ENCODE measurements at regions not wholly inside any gene's neighbourhood (a gene's known extent, or its start where the extent isn't known, plus 50 kb on each side); places are given as distances from the start of the nearest gene placed in this dataset.
"Not testable (repeated sequence)": the region's sequence is repeated elsewhere in the genome, so short reads cannot be mapped to it uniquely, and the experiment has no call there.

DNA sequence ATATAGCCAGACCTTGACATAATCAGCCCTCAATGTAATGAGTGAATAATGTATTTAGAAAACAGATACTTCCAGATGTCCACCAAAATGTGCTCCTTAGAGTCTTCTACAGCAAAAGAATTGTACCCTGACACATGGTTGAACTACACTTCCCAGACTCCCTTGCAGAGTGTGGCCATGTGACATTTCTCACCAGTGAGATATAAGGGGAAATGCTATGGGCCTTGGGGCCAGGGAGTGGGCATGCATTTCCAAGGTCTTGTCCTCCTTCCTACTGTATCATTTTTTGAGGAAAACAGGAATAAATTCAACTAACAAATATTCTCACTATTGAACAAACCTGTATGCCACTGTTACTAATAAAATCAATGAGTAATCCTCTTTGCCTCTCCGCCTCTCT is 211.4 kb upstream of the SMLR1 start:
- Histone ChIP-seq H3K27me3 (ENCODE audit: control insufficient read depth in 4 of 4, insufficient read depth in 4 of 4, low read length in 3 of 4) (no peaks in the 10 kb centered on the region), H3K27ac (ENCODE audit: low read depth in 1 of 2, low read length in 2 of 2) (no peak overlapping the region), H3K4me1 (ENCODE audit: control insufficient read depth in 4 of 4, insufficient read depth in 4 of 4, low read length in 3 of 4) (no peaks in the 10 kb centered on the region), H3K36me3 (ENCODE audit: control insufficient read depth in 4 of 4, insufficient read depth in 3 of 4, low read depth in 1 of 4, low read length in 3 of 4) (no peaks in the 10 kb centered on the region), H3K9ac (ENCODE audit: low read depth in 1 of 2, low read length in 2 of 2) (no peak overlapping the region), H3K9me3 (ENCODE audit: control insufficient read depth in 4 of 4, low read length in 3 of 4) (no peaks in the 10 kb centered on the region), H3K4me3 (ENCODE audit: low read depth in 1 of 3, low read length in 3 of 3) (no peak overlapping the region)
- TF ChIP-seq TAF1 (conservative IDR thresholded peaks at IDR 0.05) (no peak), EGR1 (IDR thresholded peaks at IDR 0.05; ENCODE audit: low read depth in 2 of 2) (no peak), RAD21 (IDR thresholded peaks at IDR 0.05) (no peak), JUND (IDR thresholded peaks at IDR 0.05) (no peak), FOXA2 (IDR thresholded peaks at IDR 0.05) (no peak), YY1 (IDR thresholded peaks at IDR 0.05) (no peak)
- no peak for DNase-seq (ENCODE audit: low spot score)
- 98% methylated on average over 1 of the region's 1 CpG for WGBS

DNA sequence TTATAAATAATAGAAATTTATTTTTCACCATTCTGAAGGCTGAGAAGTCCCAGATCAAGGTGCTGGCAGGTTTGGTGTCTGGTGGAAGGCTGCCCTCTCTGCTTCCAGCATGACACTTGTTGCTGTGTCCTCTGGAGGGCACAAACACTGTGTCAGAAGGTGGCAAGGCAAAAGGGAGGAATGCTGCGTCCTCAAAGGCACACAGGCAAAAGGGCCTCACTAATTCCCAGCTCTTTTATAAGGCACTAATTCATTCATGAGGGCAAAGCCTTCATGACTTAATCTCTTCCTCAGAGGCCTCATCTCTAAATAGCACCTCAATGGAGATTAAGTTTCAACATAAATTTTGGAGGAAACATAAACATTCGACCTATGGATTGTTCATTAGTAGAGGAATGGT is 209.5 kb upstream of the SMLR1 start:
- no peak overlapping the region for H3K4me3 ChIP-seq (ENCODE audit: low read depth in 1 of 3, low read length in 3 of 3)
- no peaks in the 10 kb centered on the region for H3K4me1 ChIP-seq (ENCODE audit: control insufficient read depth in 4 of 4, insufficient read depth in 4 of 4, low read length in 3 of 4)
- no peak for TF ChIP-seq HNF4G (IDR thresholded peaks at IDR 0.05)
- TF ChIP-seq HNF4A (conservative IDR thresholded peaks at IDR 0.05) = no peak
- TF ChIP-seq RAD21 (IDR thresholded peaks at IDR 0.05) = no peak
- no peak for TF ChIP-seq RXRA (IDR thresholded peaks at IDR 0.05)
- WGBS = 78% methylated on average over 2 of the region's 2 CpGs
- no peaks in the 10 kb centered on the region for H3K36me3 ChIP-seq (ENCODE audit: control insufficient read depth in 4 of 4, insufficient read depth in 3 of 4, low read depth in 1 of 4, low read length in 3 of 4)
- DNase-seq (ENCODE audit: low spot score) = no peak
- no peak overlapping the region for H3K27ac ChIP-seq (ENCODE audit: low read depth in 1 of 2, low read length in 2 of 2)
- no peaks in the 10 kb centered on the region for H3K9me3 ChIP-seq (ENCODE audit: control insufficient read depth in 4 of 4, low read length in 3 of 4)
- H3K27me3 ChIP-seq (ENCODE audit: control insufficient read depth in 4 of 4, insufficient read depth in 4 of 4, low read length in 3 of 4) = no peaks in the 10 kb centered on the region
- no peak overlapping the region for H3K9ac ChIP-seq (ENCODE audit: low read depth in 1 of 2, low read length in 2 of 2)

DNA sequence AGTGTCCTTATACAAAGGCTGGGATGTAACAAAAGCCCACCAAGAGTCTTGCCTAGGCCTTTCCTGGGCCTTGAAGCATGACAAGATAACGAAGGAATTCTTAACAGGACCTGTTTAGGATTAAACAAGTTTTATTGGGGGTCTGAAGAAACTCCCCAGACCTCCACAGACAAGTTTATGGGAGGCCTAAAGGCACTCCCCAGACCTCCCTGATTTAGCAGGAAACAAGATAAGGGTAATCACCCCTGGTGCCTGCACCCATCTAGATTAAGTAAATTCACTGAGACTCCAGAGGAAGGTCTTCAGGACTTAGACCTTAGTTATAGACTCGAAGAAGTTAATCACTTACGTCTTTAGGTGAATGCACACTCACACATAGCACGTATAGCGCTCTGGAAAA is 208.4 kb upstream of the SMLR1 start:
- H3K9ac ChIP-seq (ENCODE audit: low read depth in 1 of 2, low read length in 2 of 2); H3K27ac ChIP-seq (ENCODE audit: low read depth in 1 of 2, low read length in 2 of 2); H3K4me3 ChIP-seq (ENCODE audit: low read depth in 1 of 3, low read length in 3 of 3); H3K36me3 ChIP-seq (ENCODE audit: control insufficient read depth in 4 of 4, insufficient read depth in 3 of 4, low read depth in 1 of 4, low read length in 3 of 4); DNase-seq (ENCODE audit: low spot score); H3K9me3 ChIP-seq (ENCODE audit: control insufficient read depth in 4 of 4, low read length in 3 of 4); H3K4me1 ChIP-seq (ENCODE audit: control insufficient read depth in 4 of 4, insufficient read depth in 4 of 4, low read length in 3 of 4); H3K27me3 ChIP-seq (ENCODE audit: control insufficient read depth in 4 of 4, insufficient read depth in 4 of 4, low read length in 3 of 4): not testable (repeated sequence)
- 84% methylated on average over 5 of the region's 5 CpGs for WGBS

DNA sequence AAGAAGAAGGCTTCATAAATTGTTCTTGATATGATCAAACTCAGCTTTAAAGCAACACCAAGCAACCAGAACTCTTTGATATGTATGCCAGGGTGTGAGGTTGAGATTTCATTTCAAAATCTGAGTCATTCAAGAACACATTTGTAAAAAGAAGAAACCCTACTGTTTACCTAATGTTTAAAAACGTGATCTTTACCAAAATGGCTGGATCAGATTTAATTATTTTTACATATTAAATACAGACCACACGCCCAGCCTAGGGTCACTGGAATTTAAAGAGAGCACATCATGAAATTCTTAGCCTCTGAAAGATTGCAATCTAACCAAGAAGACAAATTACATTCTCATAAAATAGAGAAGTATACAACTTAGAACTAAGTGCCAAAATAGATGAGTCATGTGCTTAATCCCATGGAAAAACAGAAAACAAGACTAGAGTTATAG is 206.8 kb upstream of the SMLR1 start:
- Histone ChIP-seq H3K4me1 (ENCODE audit: control insufficient read depth in 4 of 4, insufficient read depth in 4 of 4, low read length in 3 of 4) (no peaks in the 10 kb centered on the region), H3K9ac (ENCODE audit: low read depth in 1 of 2, low read length in 2 of 2) (no peak overlapping the region), H3K27me3 (ENCODE audit: control insufficient read depth in 4 of 4, insufficient read depth in 4 of 4, low read length in 3 of 4) (no peaks in the 10 kb centered on the region), H3K36me3 (ENCODE audit: control insufficient read depth in 4 of 4, insufficient read depth in 3 of 4, low read depth in 1 of 4, low read length in 3 of 4) (no peaks in the 10 kb centered on the region), H3K9me3 (ENCODE audit: control insufficient read depth in 4 of 4, low read length in 3 of 4) (peaks cover 0 to 4% (median 0%) of the 10 kb centered on the region in 4 donors), H3K4me3 (ENCODE audit: low read depth in 1 of 3, low read length in 3 of 3) (no peak overlapping the region), H3K27ac (ENCODE audit: low read depth in 1 of 2, low read length in 2 of 2) (no peak overlapping the region)
- DNase-seq (ENCODE audit: low spot score) = no peak
- 63% methylated on average over 2 of the region's 2 CpGs for WGBS
- TF ChIP-seq GABPA (IDR thresholded peaks at IDR 0.05 in 1 of 2, conservative IDR thresholded peaks at IDR 0.05 in 1 of 2) = no peak
- TF ChIP-seq HNF4G (IDR thresholded peaks at IDR 0.05) = no peak
- TF ChIP-seq JUND (IDR thresholded peaks at IDR 0.05) = no peak
- no peak for TF ChIP-seq HNF4A (conservative IDR thresholded peaks at IDR 0.05)
- no peak for TF ChIP-seq EGR1 (IDR thresholded peaks at IDR 0.05; ENCODE audit: low read depth in 2 of 2)
- TF ChIP-seq, protein P1, sequence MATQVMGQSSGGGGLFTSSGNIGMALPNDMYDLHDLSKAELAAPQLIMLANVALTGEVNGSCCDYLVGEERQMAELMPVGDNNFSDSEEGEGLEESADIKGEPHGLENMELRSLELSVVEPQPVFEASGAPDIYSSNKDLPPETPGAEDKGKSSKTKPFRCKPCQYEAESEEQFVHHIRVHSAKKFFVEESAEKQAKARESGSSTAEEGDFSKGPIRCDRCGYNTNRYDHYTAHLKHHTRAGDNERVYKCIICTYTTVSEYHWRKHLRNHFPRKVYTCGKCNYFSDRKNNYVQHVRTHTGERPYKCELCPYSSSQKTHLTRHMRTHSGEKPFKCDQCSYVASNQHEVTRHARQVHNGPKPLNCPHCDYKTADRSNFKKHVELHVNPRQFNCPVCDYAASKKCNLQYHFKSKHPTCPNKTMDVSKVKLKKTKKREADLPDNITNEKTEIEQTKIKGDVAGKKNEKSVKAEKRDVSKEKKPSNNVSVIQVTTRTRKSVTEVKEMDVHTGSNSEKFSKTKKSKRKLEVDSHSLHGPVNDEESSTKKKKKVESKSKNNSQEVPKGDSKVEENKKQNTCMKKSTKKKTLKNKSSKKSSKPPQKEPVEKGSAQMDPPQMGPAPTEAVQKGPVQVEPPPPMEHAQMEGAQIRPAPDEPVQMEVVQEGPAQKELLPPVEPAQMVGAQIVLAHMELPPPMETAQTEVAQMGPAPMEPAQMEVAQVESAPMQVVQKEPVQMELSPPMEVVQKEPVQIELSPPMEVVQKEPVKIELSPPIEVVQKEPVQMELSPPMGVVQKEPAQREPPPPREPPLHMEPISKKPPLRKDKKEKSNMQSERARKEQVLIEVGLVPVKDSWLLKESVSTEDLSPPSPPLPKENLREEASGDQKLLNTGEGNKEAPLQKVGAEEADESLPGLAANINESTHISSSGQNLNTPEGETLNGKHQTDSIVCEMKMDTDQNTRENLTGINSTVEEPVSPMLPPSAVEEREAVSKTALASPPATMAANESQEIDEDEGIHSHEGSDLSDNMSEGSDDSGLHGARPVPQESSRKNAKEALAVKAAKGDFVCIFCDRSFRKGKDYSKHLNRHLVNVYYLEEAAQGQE (IDR thresholded peaks at IDR 0.05) = no peak
- TF ChIP-seq FOXA2 (IDR thresholded peaks at IDR 0.05) = no peak
- TF ChIP-seq, protein P2, sequence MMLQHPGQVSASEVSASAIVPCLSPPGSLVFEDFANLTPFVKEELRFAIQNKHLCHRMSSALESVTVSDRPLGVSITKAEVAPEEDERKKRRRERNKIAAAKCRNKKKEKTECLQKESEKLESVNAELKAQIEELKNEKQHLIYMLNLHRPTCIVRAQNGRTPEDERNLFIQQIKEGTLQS (IDR thresholded peaks at IDR 0.05) = no peak
- TF ChIP-seq RXRA (IDR thresholded peaks at IDR 0.05) = no peak
- no peak for TF ChIP-seq FOXA1 (IDR thresholded peaks at IDR 0.05)
- TF ChIP-seq RAD21 (IDR thresholded peaks at IDR 0.05) = no peak
- TF ChIP-seq, protein P3, sequence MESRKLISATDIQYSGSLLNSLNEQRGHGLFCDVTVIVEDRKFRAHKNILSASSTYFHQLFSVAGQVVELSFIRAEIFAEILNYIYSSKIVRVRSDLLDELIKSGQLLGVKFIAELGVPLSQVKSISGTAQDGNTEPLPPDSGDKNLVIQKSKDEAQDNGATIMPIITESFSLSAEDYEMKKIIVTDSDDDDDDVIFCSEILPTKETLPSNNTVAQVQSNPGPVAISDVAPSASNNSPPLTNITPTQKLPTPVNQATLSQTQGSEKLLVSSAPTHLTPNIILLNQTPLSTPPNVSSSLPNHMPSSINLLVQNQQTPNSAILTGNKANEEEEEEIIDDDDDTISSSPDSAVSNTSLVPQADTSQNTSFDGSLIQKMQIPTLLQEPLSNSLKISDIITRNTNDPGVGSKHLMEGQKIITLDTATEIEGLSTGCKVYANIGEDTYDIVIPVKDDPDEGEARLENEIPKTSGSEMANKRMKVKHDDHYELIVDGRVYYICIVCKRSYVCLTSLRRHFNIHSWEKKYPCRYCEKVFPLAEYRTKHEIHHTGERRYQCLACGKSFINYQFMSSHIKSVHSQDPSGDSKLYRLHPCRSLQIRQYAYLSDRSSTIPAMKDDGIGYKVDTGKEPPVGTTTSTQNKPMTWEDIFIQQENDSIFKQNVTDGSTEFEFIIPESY (IDR thresholded peaks at IDR 0.05) = no peak
- no peak for TF ChIP-seq NR2F2 (IDR thresholded peaks at IDR 0.05)
- TF ChIP-seq YY1 (IDR thresholded peaks at IDR 0.05) = no peak
- TF ChIP-seq, protein P4, sequence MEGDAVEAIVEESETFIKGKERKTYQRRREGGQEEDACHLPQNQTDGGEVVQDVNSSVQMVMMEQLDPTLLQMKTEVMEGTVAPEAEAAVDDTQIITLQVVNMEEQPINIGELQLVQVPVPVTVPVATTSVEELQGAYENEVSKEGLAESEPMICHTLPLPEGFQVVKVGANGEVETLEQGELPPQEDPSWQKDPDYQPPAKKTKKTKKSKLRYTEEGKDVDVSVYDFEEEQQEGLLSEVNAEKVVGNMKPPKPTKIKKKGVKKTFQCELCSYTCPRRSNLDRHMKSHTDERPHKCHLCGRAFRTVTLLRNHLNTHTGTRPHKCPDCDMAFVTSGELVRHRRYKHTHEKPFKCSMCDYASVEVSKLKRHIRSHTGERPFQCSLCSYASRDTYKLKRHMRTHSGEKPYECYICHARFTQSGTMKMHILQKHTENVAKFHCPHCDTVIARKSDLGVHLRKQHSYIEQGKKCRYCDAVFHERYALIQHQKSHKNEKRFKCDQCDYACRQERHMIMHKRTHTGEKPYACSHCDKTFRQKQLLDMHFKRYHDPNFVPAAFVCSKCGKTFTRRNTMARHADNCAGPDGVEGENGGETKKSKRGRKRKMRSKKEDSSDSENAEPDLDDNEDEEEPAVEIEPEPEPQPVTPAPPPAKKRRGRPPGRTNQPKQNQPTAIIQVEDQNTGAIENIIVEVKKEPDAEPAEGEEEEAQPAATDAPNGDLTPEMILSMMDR (IDR thresholded peaks at IDR 0.05; ENCODE audit: low read depth, low read length, missing input control) = no peak
- TF ChIP-seq TAF1 (conservative IDR thresholded peaks at IDR 0.05) = no peak
- TF ChIP-seq, protein P5, sequence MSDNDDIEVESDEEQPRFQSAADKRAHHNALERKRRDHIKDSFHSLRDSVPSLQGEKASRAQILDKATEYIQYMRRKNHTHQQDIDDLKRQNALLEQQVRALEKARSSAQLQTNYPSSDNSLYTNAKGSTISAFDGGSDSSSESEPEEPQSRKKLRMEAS (IDR thresholded peaks at IDR 0.05) = no peak
